CD1c-positive myeloid dendritic cell (primary cell): ENCODE measurements at regions not wholly inside any gene's neighbourhood (a gene's known extent, or its start where the extent isn't known, plus 50 kb on each side); places are given as distances from the start of the nearest gene placed in this dataset.

Experiments used
- DNase-seq: peaks from one replicate; pipeline ENCODE4 v3.0.0-alpha.2; 2016; ENCODE audit errors: extremely low spot score

DNA sequence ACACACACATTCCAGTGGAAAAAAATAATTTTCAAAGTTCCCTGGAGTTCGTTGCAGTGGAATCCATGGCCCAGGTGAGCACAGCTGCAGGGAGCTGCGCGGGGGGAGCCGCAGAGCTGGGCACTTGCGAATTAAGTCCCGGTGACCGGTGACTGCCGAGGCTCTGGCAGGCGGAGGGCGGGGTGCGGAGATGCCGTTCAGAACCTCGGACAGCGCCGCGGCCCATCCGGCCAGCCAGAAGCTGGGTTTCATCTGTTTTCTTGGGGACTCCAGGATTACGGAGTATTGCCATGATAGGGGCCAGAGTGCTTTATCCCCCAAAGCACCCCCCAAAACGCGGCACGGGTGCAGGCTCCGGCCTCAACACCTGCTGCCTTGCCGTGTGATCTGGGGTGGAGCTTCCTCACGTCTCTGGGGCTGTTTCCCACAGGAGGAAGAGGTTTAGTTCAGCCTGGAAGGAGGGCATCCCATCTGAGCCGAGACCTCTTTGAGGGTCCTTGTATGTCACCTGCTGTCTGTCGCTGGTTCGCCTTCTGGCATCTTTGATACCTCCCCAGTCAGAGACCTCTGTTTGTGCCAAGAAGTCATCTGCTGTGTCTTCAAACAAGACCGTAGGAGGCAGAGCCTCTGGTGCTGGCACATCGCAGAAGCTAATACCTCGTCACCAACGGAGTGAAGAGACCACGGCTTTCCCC, 99.4 kb downstream of the YTHDF1 start:
- DNase-seq, result no peak

DNA sequence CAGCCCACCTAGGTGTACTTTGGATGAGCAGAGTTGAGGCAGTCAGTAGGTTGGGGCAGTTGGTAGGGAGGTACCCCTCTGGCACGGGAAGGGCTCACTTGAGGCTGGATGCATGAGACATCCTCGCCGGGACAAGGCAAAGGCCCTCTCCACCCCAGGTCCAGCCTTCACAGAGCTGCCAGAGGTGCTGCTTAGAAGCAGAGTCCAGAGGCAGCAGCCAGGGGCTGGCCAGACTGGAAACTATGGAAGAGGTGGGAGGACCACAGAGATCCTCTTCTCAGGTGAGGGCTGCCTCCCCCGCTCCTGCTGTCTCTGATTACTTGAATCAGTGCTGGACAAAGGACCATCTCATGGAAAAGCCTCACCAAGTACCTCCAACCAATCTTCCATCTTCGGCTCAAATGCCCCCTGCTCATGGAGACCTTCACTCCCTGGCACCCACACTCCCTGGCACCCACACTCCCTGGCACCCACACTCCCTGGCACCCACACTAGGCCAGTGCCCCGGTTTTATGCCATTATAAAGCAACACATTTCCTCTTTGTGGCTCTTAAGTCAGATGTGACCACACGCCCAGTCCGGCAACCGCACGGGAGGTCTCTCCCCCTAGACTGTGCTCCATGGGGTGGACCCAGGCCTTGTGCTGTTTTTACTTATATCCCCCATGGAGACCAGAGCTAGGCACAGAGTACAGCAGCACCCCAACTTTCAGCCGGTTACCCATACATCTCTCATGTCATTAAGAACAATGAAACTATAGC, 100.1 kb downstream of the YTHDF1 start:
- DNase-seq, result no peak

DNA sequence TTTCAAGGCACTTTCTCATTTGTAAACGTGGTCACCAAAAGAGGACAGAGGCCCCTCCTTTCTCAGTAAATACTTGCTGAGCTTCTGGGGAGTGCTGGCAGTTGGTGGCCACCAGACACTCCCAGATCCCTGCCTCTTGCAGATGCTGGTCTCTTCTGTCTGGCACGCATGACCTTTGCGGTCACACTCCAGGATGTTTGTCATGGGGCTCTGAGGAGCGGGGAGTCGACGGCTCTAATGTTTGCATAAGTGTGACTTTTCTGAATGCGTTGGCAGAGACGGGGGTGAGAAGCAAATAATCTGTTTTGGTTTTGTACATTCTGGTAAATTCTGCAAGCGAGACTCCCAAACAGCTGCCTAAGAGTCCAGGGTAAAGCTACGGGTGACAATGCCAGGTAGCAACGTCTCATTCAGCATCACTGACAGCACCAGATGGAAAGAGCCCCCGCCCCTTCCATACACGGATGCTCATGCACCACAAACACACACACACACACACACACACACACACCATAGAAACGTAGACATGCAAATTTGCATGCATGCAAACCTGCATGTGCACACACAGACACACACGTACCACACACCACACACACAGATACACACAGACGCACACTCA, 101.1 kb downstream of the YTHDF1 start:
- DNase-seq, result no peak

DNA sequence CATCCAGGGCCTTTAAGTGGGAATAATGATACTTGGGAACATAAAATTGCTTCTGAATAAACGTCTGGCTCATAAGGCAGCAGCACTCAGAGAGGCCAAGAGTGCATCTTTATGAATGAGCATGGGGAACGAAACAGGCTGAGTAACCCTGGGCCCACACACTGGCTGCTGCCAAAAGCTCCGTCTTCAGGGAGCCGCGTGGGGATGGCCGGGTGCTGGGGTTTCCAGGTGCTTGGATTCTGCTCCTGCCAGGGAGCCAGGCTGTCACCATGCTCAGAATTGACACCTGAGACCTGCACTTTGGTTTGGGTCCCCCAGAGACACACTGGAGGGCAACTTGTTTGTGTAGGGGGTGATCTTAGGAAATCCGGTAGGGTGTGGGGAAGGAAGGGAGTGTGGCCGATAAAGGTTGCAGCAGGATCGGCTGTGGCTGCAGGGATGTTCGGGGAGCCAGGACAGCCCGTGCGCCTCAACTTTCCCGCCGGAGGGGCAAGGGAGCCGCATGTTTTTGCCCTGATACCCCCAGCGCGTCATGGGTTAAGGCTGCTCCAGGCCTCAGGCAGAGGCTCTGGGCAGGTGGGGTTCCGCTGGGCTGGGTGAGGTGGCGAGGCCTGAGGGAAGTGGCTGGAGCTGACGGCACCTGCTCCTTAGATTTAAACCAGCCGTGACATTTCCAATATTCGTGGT, 101.8 kb downstream of the YTHDF1 start:
- no peak for DNase-seq

DNA sequence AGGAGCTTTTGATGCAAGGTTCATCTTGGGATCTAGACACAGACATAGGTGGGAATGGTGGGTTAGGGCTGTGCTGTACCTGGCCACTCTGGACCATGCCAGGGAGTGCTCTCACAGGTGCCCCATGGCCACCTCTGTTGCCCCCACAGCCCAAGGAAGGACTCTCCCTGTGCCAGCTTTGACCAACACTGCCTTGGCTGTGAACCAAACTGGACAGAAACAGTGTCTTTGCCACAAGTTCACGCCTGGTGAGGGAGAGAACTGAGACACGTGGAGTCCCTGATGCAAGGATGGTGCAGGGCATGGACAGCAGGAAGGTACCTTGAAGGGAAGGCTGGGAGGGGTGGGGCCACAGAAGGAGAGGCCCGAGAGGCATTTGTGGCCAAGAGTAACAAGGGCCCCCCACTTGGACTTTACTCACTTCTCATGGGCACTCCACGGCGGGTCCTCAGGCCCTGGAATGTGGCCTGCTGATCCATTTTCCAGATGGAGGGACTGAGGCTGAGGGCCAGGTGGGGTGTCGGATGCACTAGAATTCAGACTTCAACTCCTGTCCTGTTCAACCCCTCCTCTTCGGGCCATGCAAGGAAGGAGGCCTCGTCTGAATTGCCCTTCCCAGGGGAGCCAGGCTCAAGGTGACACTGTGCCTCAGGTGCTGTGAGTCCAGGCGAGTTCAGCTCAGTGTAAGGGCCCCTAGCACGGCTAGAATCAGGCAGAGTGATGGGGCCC, 103.3 kb downstream of the YTHDF1 start:
- DNase-seq, result no peak

DNA sequence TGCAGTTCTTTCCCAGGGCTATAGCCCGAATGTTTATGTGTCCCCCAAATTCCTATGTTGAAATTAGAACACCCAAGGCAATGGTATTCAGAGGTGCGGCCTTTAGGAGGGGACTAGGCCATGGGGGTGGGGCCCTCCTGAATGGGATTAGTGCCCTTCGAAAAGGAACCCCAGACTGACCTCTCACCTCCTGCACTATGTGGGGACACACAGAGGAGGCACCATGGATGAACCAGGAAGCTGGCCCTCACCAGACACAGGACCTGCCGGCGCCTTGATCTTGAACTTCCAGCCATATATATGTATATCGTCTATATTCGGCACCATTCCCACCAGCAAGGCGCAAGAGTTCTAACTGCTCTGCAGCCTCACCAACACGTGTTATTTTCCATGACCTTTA, 101.5 kb upstream of the BHLHE23 start:
- no peak for DNase-seq

DNA sequence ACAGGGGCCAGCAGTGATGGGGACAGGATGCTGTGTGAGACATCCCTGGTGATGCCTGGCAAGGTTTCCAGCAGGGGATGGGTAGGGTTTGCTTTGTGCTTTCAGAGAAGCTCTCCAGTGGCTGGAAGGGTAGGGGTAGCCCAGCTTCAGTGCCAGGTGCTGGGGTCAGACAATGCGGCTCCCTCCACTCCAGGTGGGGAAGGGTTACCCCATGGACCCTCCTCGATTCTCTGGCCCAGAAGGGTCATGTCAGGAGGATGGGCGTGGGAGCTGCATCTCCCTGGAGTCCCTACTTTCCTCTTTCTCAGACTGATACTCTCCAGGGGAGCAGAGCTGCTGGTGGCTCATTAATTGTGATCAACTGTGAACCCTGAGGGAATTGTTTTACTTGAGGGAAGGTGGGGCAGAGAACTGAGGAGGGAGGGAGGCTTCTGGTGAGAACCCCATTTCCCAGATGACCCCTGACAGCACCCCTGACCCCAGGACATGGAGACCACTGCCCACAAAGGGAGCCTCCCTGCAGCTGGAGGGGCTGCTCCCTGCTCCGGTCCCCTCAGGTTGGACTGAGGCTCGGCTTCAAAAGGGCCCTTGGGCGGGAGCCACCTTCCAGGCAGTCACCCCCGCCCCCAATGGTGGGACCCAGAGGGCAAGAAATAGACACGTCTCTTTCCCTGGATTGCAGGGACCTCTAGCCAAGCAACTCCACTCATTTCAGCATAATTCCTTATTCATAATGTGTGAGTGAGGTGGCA, 100.9 kb upstream of the BHLHE23 start:
- no peak for DNase-seq

DNA sequence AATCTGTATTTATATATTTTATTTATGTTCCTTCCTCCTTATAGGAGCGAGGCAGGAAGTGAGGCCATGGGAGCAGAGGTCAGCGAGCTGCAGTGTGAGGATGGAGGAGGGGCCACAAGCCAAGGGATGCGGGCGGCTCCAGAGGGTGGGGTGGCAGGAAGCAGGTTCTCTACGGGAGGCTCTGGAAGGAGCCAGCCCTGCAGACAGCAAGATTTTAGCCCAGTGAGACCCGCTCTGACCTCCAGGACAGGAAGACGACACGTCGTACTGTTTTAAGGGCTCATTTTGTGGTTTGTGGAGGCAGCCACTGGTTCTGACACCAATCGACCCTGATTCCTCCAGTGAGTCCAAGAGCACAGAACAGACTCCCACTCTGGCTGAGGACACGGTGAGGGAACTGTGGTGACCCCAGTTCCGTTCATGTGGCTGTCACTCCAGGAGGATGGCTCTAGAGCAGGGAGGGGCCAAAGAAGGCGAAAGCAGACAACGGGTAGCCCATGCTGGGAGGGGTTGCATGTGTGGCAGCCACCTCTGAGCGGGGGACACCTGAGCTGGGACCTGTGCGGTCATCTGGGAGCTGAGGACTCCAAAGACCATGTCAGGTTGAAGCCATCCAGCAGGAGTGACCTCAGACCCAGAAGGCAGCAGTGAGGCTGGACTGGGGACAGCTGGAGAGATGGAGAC, 100.1 kb upstream of the BHLHE23 start:
- no peak for DNase-seq

DNA sequence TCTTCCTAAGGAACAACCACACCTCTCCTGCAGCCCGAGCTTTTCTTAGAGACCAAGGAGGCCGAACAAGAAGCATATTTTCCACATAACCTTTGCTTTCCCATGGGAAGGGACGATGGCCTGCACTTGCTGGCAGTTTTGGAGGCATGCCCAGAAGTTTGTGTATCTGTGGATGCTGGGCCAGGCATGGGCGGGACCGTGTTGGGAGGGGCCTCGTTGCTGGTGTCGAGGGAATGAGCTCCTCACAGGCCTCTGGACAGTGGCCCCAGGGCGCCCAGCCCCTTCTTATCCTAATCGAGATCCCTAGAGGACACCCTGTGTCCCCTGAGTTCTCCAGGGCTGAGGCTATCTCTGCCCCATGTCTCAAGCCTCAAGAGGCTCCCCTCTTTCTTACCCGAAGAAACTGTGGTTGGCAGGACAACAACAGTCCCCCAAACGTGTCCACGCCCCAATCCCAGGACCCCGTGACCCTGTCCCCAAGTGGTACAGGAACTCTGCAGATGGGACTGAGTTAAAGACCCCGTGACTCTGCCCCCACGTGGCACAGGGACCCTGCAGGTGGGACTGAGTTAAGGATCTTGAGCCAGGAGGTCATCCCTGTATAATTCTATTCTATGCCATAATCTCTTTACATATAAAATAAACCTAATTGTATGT, 99.5 kb upstream of the BHLHE23 start:
- DNase-seq, result no peak

DNA sequence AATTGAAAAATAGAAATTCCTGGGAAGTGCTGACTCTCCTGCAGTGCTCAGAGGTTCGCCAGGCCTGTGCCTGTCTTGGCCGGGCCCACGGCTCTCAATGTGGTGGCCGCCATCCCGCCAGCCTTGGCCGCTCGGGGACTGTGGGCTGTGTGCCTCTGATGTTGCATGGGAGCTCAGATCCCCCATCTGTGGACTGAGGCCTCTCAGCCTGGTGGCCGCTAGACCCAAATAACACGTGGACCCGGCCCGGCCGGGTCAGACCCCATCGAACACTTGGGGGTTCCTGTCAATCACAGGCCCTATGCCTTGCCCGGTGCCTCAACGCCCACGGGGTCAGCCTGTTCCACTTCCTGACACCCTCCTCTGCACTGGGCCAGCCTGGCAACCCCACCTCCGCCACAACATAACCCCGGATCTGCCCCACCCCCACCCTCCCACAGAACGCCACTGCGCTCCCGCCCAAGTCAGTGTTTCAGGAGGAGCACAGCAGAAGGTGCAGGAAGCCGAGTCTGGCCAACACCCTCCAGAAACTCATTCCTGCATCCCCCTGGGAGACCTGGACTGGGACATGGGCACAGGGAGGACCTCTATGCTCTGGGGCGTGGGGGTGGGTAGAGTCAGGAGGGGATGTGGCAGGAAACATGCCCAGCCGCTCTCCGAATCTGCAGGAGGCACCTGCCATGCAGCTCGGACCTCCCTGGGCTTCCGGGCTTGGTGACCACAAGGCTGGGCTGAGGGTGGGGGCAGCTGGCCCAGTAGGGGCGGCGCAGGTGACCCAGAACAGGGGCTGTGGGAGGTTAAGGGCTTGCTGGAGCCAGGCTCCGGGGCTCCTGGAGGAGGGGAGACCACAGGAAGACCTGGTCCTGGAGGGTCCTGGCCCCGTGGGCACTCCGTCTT, 98.7 kb upstream of the BHLHE23 start:
- no peak for DNase-seq

DNA sequence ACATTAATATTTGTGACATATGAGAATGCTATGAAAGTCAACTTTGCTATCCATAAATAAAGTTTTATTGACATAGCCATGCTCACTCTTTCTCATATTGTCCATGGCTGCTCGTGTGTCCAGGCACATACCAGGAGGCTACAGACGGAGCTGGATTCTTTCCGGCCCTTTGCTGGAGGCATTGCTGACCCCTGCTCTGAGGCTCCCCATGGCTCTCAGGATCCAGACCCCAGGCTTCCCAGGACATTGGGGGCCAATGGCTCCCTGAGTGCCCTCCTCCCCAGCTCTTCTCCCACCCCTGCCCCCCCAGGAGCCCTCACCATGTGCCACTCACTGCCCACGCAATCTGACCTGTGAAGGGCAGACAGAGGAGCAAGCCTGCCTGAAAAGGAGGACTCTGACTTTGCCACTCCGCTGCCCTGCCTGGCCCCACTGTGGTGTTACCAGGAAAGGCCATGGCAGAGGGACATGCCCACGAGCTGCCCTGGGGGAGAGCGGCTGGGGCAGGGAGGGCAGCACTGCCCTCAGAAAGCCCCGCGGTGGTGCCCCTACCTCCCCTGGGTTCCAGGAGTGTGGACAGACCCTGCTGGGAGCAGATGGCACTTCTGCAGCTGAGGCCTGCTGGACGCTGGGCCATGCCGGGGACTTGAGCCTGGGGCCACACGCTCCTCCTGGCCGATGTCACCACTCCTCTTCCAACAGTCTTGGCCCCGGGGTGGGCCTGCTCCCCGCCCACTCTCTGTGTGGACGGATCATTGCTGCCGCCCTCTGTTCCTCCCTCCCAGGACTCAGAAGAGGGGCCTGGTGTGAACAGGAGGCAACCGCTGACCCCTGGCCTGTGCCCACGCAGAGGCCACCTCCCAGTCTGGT, 97.8 kb upstream of the BHLHE23 start:
- no peak for DNase-seq

DNA sequence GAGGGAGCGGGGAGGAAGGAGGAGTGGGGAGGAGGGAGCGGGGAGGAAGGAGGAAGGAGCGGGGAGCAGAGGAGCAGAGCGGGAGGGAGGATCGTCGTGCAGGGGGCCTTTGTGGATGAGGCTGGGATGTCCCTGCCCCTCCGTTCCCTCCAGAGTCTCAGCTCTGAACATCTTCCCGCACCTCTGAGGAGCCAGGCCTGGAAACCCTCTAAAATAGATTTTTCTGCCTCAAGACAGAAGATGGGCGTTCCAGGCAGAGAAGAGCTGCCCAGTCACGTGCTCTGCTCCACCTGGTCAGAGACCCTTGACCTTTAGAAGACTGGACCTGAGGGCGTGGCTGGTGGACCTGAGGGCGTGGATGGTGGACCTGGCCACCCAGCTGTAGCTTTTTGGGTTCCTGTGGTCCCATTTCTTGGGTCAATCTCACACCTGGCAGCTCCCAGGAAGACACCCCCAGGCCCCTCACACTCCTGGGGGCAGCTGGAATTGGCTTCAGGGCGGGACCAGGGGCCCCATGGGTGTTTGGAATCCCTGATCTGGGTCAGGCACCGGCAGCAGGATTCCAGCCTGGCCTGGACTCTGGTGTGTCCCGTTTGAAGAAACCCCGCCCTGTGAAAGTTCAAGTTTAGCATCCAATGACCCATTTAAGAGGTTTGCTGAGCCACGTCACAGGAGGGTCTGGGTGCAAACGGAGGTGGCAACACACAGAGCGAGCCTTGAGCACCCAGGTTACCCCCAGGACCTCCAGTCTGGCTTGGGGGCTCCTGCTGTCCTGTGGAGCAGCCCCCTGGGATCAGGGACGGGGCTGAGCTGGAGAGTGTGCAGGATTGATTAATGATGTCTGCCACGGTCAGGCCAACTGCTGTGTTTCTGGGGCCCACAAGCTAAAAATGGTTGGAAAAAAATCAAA, 96.9 kb upstream of the BHLHE23 start:
- DNase-seq, result no peak

DNA sequence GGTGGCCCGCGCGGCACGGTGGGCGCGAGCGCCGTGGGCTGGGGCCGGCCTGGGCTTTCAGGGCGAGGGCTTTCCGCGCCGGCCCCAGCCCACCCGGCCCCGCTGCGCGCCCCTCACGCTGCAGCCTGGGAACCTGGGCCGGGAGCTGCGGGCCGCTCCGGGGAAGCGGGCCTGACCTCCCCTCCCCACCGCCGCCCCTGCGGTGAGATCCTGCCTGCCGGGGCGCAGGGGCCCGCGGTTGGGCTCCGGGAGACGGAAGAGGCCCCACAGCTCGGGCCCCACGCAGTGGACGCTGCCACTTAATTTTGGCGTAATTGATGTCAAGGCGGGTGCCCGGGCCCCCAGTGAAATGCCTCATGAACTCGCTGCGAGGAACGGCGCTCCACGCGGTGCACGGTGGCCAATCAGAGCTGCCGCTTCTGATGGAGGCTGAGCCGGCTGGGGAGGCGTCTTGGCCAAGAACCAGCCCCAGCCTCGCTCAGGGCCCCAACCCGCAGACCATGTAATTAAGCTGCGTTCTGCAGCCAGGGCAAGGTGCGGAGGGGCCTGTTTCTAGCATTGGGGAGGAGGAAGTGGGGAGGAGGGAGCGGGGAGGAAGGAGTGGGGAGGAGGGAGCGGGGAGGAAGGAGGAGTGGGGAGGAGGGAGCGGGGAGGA, 96.1 kb upstream of the BHLHE23 start:
- peak; percentile 48 for DNase-seq

DNA sequence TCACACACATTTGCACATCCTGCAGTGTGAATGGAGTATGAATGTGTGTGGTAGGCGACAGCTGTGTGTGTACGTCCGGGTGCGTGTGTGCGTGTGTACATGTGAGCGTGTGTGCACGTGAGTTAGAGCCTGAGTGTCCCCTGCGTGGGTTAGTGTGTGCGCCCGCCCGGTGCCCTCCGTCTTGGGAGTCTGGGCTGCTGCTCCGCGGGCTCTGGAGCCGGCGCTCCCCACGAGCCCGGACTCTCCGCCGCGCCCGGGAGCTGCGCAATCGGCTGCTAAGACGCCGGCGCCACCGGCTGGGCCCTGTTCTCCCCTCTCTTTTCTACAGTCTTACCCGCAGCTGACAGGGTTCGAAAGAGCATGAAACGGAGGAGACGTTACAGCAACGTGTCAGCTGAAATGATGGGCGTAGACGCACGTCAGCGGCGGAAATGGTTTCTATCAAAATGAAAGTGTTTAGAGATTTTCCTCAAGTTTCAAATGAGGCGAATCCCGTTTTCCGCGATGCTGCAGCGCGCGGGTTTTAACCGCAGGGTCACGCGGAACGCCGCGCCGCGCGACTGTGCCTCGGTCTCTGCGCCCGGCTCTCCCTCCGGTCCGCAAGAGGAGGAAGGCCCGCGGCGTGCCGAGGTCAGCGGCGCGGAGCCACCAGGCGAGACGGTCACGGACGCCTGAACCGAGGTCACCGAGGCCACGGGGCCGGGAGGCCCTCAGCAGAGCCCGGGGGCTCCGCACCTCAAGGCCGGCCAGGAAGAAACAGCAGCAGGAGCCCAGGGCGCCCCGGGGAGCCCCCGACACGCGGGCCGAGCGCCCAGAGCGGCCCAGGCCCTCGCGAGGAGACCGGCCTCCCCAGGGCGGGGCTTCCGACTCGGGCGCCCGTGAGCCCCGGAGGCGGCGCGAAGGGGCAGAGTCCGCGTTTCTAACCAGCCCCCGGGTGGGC, 95.3 kb upstream of the BHLHE23 start:
- DNase-seq, result peak; percentile 56
